ENCODE measurements at regions not wholly inside any gene's neighbourhood (a gene's known extent, or its start where the extent isn't known, plus 50 kb on each side); places are given as distances from the start of the nearest gene placed in this dataset.

- Histone ChIP-seq H3K27ac (ENCODE audit: insufficient read depth, low read length) (no peak overlapping the region), H3K56ac (ENCODE audit: extremely low read depth, insufficient read depth, low read length) (no peak overlapping the region), H3K79me1 (ENCODE audit: low read depth in 1 of 2, low read length in 2 of 2) (no peaks in the 10 kb centered on the region), H2BK5ac (ENCODE audit: low read depth, low read length, poor library complexity, severe bottlenecking) (no peak overlapping the region), H2BK20ac (ENCODE audit: low read depth, low read length) (no peak overlapping the region), H3K4me1 (ENCODE audit: control insufficient read depth, insufficient read depth, low read length) (no peaks in the 10 kb centered on the region), H2AK9ac (replicated peaks; ENCODE audit: low read depth, low read length, poor library complexity) (no peak overlapping the region), H3K14ac (replicated peaks; ENCODE audit: low read depth, low read length) (no peak overlapping the region), H3K4ac (ENCODE audit: low read depth, low read length) (no peak overlapping the region), H2AFZ (replicated peaks; ENCODE audit: low read length, poor library complexity) (no peak overlapping the region), H2BK15ac (ENCODE audit: low read depth, low read length) (no peak overlapping the region), H4K8ac (ENCODE audit: low read depth in 2 of 2, low read length in 2 of 2) (no peak overlapping the region), H4K91ac (ENCODE audit: insufficient read depth, low read depth, low read length) (no peak overlapping the region), H3K4me2 (ENCODE audit: low read depth, low read length) (no peak overlapping the region), H4K20me1 (ENCODE audit: insufficient read depth, low read length) (no peaks in the 10 kb centered on the region), H3K36me3 (ENCODE audit: control insufficient read depth, insufficient read depth, low read length) (no peaks in the 10 kb centered on the region), H4K5ac (ENCODE audit: low read depth, low read length) (no peak overlapping the region), H3K27me3 (ENCODE audit: control insufficient read depth, insufficient read depth, low read length) (no peaks in the 10 kb centered on the region), H3K18ac (ENCODE audit: low read depth, low read length) (no peak overlapping the region), H3K9ac (ENCODE audit: low read depth, low read length) (no peak overlapping the region), H3K23ac (ENCODE audit: low read depth, low read length) (no peak overlapping the region), H3K9me1 (ENCODE audit: insufficient read depth, low read length) (no peaks in the 10 kb centered on the region), H2BK120ac (ENCODE audit: low read depth, low read length) (no peak overlapping the region), H3K4me3 (ENCODE audit: insufficient read depth, low read depth, low read length) (no peak overlapping the region), H3K9me3 (ENCODE audit: control insufficient read depth, insufficient read depth, low read length) (peaks cover 3% of the 10 kb centered on the region), H2AK5ac (ENCODE audit: low read depth, low read length) (no peak overlapping the region)
- ChIA-PET CTCF (no interaction called here), POLR2A (ENCODE audit: unreplicated experiment) (no interaction called here)
- no TSS peak for BruUV-seq (replicated peaks)
- in situ Hi-C loops (cut with MboI; ENCODE audit: low sequenced_read_pairs) (no loop called here), intact Hi-C loops (cut with micrococcal nuclease) (no loop called here), dilution Hi-C loops (cut with HindIII; ENCODE audit: low sequenced_read_pairs, unreplicated experiment) (no loop called here)
- WGBS, 2 experiments (ENCODE audit: extremely low coverage in 2 of 2, insufficient read length in 1 of 2), result no CpG with 5 or more reads among the region's 1 CpG
- DNase-seq (no peak), ATAC-seq (ENCODE audit: low read depth) (no peak)
- TF ChIP-seq NFE2L2 (IDR thresholded peaks at IDR 0.05; ENCODE audit: low read depth, low read length) (no peak), CHD1 (IDR thresholded peaks at IDR 0.05; ENCODE audit: low read depth, low read length) (no peak), SMC3 (IDR thresholded peaks at IDR 0.05; ENCODE audit: low read depth, low read length) (no peak), BHLHE40 (IDR thresholded peaks at IDR 0.05; ENCODE audit: low read depth, low read length) (no peak), RAD21 (IDR thresholded peaks at IDR 0.05; ENCODE audit: low read length) (no peak), MAFK (IDR thresholded peaks at IDR 0.05; ENCODE audit: low read depth, low read length) (no peak), RCOR1 (IDR thresholded peaks at IDR 0.05; ENCODE audit: insufficient replicate concordance, low read length) (no peak)
Observed at GRCh38 chr11:90836031-90836430, 613.2 kb upstream of the CHORDC1 start.

All from IMR-90 (cell line).